ACC112 (cell line): ENCODE measurements at regions not wholly inside any gene's neighbourhood (a gene's known extent, or its start where the extent isn't known, plus 50 kb on each side); places are given as distances from the start of the nearest gene placed in this dataset.

ENCODE experiments used
- H2AFZ ChIP-seq: fragments of 200-600 bp; sonication (generic); one replicate; pipeline ENCODE4 v1.6.0; 2017; ENCODE audit warnings: antibody characterized with exemption, low read length; ENCODE audit not compliant: unreplicated experiment
- H3K27ac ChIP-seq: fragments of 200-600 bp; sonication (generic); 2 replicates; pipeline ENCODE4 v1.5.1; 2014; ENCODE audit warnings: low read depth, mild to moderate bottlenecking, antibody characterized with exemption, low read length, moderate library complexity
- H3K27me3 ChIP-seq: fragments of 200-600 bp; sonication (generic); 2 replicates; pipeline ENCODE4 v1.6.1; 2014; ENCODE audit warnings: mild to moderate bottlenecking, antibody characterized with exemption, low read length, moderate library complexity, mixed read lengths; ENCODE audit not compliant: insufficient read depth
- H3K36me3 ChIP-seq: fragments of 200-600 bp; sonication (generic); 2 replicates; pipeline ENCODE4 v1.6.1; 2016; ENCODE audit warnings: mild to moderate bottlenecking, antibody characterized with exemption, low read length, moderate library complexity, mixed read lengths; ENCODE audit not compliant: insufficient read depth
- H3K4me1 ChIP-seq: fragments of 200-600 bp; sonication (generic); one replicate; pipeline ENCODE4 v1.6.1; 2016; ENCODE audit warnings: low read length, mixed read lengths; ENCODE audit not compliant: insufficient read depth, unreplicated experiment, control insufficient read depth
- H3K4me3 ChIP-seq: fragments of 200-600 bp; sonication (generic); 2 replicates; pipeline ENCODE4 v1.5.1; 2014; ENCODE audit warnings: mild to moderate bottlenecking, low read depth, low read length
- H3K79me2 ChIP-seq: fragments of 200-600 bp; sonication (generic); one replicate; pipeline ENCODE4 v1.6.0; 2016; ENCODE audit warnings: low read length; ENCODE audit not compliant: control insufficient read depth, unreplicated experiment, insufficient read depth

- no peak overlapping the region for H3K27ac ChIP-seq
- no peak overlapping the region for H3K4me3 ChIP-seq
- no peak overlapping the region for H2AFZ ChIP-seq
- no peaks in the 10 kb centered on the region for H3K36me3 ChIP-seq
- no peaks in the 10 kb centered on the region for H3K4me1 ChIP-seq
- H3K27me3 ChIP-seq: no peaks in the 10 kb centered on the region
- H3K79me2 ChIP-seq: no peaks in the 10 kb centered on the region
Measured at GRCh38 chr13:33446821-33447725, 161.5 kb upstream of the STARD13 start.

- Histone ChIP-seq H3K4me1 (no peaks in the 10 kb centered on the region), H3K79me2 (no peaks in the 10 kb centered on the region), H3K27me3 (no peaks in the 10 kb centered on the region), H3K27ac (no peak overlapping the region), H3K36me3 (no peaks in the 10 kb centered on the region), H3K4me3 (no peak overlapping the region), H2AFZ (no peak overlapping the region)
Measured at GRCh38 chr13:33448889-33449288, 163.3 kb upstream of the STARD13 start.

DNA sequence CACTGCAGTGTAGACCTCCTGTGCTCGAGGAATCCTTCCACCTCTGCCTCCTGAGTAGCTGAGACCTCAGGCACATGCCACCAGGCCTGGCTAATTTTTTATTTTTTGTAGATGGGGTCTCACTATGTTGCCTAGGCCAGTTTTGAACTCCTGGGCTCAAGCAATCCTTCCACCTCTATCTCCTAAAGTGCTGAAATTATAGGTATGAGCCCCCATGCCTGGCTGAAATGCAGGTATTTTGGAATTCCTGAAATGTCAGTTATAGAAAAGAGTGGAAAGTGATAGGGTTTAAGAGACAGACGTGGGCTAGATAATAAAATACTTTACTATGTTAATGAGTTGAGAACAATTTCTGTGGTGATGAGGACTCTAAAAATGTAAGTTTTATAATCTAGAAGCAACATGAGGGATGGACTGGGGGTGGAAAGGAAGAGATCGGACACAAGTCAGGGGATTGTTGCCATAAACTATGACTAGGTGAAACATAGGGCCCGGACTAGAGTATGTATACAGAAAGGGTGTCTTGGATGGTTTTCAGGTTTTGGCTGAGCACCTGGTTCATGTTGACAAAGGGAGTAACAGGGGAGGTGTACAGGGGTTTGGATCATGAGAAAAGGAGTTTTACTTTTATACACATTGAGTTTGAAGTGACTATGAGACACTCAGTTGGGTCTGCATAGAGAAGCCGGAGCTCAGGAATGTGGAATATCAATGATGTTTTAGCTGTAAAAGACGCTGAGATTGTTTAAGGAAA is 165.6 kb upstream of the STARD13 start:
- H3K27me3 ChIP-seq: no peaks in the 10 kb centered on the region
- H3K4me3 ChIP-seq: no peak overlapping the region
- H2AFZ ChIP-seq: no peak overlapping the region
- H3K36me3 ChIP-seq: no peaks in the 10 kb centered on the region
- no peak overlapping the region for H3K27ac ChIP-seq
- no peaks in the 10 kb centered on the region for H3K4me1 ChIP-seq
- no peaks in the 10 kb centered on the region for H3K79me2 ChIP-seq

DNA sequence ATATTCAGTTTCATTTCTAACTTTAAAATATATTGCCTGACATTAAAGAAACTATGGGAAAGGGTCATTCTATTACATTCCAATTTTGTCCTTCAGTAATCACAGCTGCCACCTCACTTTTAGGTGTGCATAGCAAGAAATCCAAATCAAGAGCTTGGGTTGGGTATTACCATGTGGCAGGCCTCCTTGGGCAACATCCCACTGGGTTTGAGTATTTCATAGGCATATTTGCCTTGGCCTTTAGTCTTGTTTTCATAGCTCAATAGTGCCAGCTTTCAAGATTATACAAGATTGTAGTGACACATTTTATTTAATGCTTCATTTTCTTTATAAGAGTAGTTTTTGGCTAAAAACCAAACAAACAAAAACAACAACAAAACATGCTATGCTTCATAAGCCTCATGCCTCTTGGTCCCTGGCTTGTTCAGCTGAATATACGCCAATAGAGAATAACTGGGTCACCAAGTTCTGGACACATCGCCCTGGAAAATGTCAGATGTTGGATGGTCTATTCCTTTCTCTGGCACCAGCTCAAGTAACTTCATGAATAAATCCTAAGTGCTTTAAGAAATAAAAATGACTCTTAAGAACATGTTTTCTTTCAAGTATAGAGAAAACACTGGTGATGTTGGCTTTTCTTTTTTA is 167.4 kb upstream of the STARD13 start:
- no peaks in the 10 kb centered on the region for H3K4me1 ChIP-seq
- no peaks in the 10 kb centered on the region for H3K36me3 ChIP-seq
- no peaks in the 10 kb centered on the region for H3K27me3 ChIP-seq
- H3K79me2 ChIP-seq: no peaks in the 10 kb centered on the region
- no peak overlapping the region for H3K4me3 ChIP-seq
- H2AFZ ChIP-seq: no peak overlapping the region
- no peak overlapping the region for H3K27ac ChIP-seq

DNA sequence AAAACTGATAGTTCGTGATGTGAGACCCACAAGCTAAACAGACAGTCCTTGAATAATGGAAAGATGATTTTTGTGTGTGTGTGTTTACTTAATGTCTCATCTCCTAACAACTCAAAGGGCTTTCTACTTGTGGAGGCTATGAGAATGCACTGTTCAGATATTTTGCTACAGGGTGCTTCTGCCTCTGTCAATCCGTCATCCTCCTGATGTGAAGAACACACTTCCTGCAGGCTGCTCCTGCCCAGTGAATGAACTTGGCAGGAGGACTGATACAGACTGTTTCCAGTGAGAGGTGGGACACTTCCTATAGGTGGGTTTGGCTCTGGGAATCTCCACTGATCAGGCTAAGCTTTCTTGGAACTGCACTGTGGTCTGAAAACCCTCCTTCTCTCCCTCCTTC is 168.4 kb upstream of the STARD13 start:
- H3K79me2 ChIP-seq: no peaks in the 10 kb centered on the region
- no peaks in the 10 kb centered on the region for H3K36me3 ChIP-seq
- H3K27ac ChIP-seq: no peak overlapping the region
- H3K4me1 ChIP-seq: no peaks in the 10 kb centered on the region
- H3K4me3 ChIP-seq: no peak overlapping the region
- H2AFZ ChIP-seq: no peak overlapping the region
- H3K27me3 ChIP-seq: no peaks in the 10 kb centered on the region

DNA sequence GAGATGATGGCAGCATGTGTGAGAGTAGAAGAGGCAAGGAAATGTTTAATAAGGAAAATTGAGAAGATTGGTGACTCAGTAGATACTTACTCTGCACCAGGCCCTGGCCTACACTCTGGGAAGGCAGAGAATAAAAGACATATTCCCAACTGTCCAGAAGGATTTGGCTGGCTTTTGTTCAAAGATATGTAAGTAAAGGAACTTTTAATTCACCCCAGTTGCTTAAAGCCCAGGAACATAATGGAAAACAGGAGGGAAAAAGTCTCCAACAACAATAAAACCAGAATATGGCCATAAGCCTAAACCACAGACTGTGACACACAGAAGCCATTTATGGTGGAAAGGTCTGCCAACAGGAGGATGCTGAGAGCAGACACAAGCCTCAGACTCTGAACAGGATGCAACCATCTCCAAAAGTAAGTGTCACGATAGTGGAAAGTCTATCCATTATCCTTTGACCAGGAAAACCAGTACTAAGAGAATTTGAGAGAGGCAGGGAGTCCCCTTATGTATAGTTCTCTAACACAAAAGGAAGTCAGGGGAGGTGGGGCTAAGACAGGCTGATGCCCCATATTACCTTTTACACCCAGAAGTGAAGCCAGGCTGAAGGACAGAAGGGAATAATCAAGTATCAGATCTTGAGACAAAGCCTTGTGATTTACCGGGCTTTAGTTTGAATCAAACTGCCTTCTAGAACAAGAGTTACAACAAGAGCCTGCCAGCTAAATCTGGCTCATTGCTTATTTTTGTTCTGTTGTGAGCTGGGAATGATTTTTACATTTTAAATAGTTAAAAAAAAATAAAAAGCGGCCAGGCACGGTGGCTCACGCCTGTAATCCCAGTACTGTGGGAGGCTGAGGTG is 169.5 kb upstream of the STARD13 start:
- H2AFZ ChIP-seq: no peak overlapping the region
- no peak overlapping the region for H3K4me3 ChIP-seq
- H3K4me1 ChIP-seq: no peaks in the 10 kb centered on the region
- no peaks in the 10 kb centered on the region for H3K27me3 ChIP-seq
- no peaks in the 10 kb centered on the region for H3K79me2 ChIP-seq
- no peaks in the 10 kb centered on the region for H3K36me3 ChIP-seq
- H3K27ac ChIP-seq: no peak overlapping the region

DNA sequence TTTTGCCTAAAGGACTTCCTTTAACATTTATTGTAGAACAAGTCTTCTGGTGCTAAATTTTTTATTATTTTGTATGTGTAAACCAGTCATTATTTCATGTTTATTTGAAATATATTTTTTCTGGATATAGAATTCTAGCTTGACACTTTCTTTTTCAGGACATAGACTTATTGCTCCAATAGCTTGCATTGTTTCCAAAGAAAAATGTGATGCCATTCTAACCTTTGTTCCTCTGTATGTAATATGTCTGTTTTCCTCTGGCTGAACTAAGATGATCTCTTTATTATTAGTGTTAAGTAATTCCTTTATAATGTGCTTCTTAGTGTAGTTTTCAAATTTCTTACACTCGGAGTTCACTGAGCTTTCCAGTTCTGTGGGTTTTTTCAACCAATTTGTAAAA is 174.1 kb upstream of the STARD13 start:
- H2AFZ ChIP-seq: no peak overlapping the region
- no peaks in the 10 kb centered on the region for H3K79me2 ChIP-seq
- H3K27me3 ChIP-seq: no peaks in the 10 kb centered on the region
- no peak overlapping the region for H3K27ac ChIP-seq
- no peaks in the 10 kb centered on the region for H3K4me1 ChIP-seq
- H3K4me3 ChIP-seq: no peak overlapping the region
- no peaks in the 10 kb centered on the region for H3K36me3 ChIP-seq

- Histone ChIP-seq H3K4me1 (no peaks in the 10 kb centered on the region), H3K27ac (no peak overlapping the region), H3K27me3 (no peaks in the 10 kb centered on the region), H3K36me3 (no peaks in the 10 kb centered on the region), H3K4me3 (no peak overlapping the region), H3K79me2 (no peaks in the 10 kb centered on the region), H2AFZ (no peak overlapping the region)
Measured at GRCh38 chr13:33462109-33462508, 176.6 kb upstream of the STARD13 start.

DNA sequence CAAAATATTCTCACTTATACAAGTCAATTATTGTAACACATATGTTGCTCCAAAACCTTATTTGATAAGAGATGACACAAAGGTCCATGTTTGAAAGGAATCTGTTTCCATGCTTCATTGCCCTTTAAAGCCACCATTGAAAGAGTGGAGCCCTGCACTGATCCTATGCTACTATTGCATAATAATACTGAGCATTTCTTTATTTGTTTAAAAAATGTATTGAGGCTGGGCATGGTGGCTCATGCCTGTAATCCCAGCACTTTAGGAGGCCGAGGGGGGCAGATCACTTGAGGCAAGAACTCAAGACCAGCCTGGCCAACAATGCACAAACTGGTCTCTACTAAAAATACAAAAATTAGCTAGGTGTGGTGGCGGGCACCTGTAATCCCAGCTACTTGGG is 178.8 kb upstream of the STARD13 start:
- Histone ChIP-seq H3K79me2 (no peaks in the 10 kb centered on the region), H3K27me3 (no peaks in the 10 kb centered on the region), H3K4me1 (no peaks in the 10 kb centered on the region), H3K36me3 (no peaks in the 10 kb centered on the region), H3K4me3 (no peak overlapping the region), H3K27ac (no peak overlapping the region), H2AFZ (no peak overlapping the region)

DNA sequence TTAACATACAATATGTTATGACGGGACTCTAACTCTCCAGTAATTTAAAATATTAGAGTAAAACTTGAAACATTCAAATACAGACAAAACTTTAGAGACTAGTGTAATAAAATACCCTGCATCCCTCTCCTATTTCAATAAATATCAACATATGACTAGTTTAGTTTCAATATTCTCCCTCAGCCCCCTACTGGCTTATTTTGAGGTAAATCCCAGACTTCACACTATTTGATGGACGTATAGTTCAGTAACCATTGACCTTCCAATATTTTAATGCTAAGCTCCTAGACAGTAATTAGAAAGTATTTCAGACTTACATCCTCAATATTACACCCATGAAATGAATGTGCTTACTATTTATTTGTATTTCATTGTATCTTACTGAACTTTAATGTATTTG is 180.7 kb upstream of the STARD13 start:
- H3K27ac ChIP-seq: no peak overlapping the region
- H3K79me2 ChIP-seq: no peaks in the 10 kb centered on the region
- no peaks in the 10 kb centered on the region for H3K27me3 ChIP-seq
- no peak overlapping the region for H3K4me3 ChIP-seq
- H3K4me1 ChIP-seq: no peaks in the 10 kb centered on the region
- no peaks in the 10 kb centered on the region for H3K36me3 ChIP-seq
- no peak overlapping the region for H2AFZ ChIP-seq
